ENCODE measurements at regions not wholly inside any gene's neighbourhood (a gene's known extent, or its start where the extent isn't known, plus 50 kb on each side); places are given as distances from the start of the nearest gene placed in this dataset.

DNA sequence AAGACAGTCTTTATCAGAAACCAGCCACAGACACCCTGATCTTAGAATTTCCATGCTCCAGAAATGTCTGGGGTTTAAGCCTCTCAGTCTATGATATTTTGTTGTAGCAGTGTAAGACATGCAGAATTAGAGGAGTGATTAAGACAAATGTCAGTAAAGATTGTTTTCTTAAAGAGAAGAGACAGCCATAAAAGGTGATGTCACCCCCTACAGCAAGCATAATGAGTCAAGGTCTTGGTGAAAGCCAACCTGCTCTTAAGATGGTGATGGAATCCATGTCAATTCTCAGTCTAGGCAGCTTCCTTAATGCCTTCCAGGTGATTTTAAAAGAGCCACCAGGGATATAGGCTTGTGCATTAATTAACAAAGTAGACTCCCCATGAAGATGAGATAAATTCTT is 849.9 kb upstream of the EPHA7 start:
- Histone ChIP-seq H3K27me3 (ENCODE audit: insufficient read depth, low read depth, low read length) (no peaks in the 10 kb centered on the region), H3K4me2 (ENCODE audit: low read length) (no peak overlapping the region), H3F3A (ENCODE audit: insufficient read depth, low read length, poor library complexity, severe bottlenecking) (no peaks in the 10 kb centered on the region), H3K9me2 (ENCODE audit: insufficient read depth, low read length) (no peaks in the 10 kb centered on the region), H4K20me1 (ENCODE audit: insufficient read depth) (no peaks in the 10 kb centered on the region), H3K27ac (ENCODE audit: low read length) (no peak overlapping the region), H2AFZ (ENCODE audit: low read depth, low read length) (no peak overlapping the region), H3K4me3 (ENCODE audit: low read length) (no peak overlapping the region), H3K79me2 (replicated peaks; ENCODE audit: insufficient read depth, low read length) (no peaks in the 10 kb centered on the region), H3K36me3 (ENCODE audit: insufficient read depth, low read length) (no peaks in the 10 kb centered on the region), H3K9me3 (ENCODE audit: low read length) (no peaks in the 10 kb centered on the region), H3K9ac (ENCODE audit: low read length) (no peak overlapping the region)
- TF ChIP-seq, protein P1, sequence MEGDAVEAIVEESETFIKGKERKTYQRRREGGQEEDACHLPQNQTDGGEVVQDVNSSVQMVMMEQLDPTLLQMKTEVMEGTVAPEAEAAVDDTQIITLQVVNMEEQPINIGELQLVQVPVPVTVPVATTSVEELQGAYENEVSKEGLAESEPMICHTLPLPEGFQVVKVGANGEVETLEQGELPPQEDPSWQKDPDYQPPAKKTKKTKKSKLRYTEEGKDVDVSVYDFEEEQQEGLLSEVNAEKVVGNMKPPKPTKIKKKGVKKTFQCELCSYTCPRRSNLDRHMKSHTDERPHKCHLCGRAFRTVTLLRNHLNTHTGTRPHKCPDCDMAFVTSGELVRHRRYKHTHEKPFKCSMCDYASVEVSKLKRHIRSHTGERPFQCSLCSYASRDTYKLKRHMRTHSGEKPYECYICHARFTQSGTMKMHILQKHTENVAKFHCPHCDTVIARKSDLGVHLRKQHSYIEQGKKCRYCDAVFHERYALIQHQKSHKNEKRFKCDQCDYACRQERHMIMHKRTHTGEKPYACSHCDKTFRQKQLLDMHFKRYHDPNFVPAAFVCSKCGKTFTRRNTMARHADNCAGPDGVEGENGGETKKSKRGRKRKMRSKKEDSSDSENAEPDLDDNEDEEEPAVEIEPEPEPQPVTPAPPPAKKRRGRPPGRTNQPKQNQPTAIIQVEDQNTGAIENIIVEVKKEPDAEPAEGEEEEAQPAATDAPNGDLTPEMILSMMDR (IDR thresholded peaks at IDR 0.05; ENCODE audit: poor library complexity, severe bottlenecking): no peak
- TF ChIP-seq, protein P2, sequence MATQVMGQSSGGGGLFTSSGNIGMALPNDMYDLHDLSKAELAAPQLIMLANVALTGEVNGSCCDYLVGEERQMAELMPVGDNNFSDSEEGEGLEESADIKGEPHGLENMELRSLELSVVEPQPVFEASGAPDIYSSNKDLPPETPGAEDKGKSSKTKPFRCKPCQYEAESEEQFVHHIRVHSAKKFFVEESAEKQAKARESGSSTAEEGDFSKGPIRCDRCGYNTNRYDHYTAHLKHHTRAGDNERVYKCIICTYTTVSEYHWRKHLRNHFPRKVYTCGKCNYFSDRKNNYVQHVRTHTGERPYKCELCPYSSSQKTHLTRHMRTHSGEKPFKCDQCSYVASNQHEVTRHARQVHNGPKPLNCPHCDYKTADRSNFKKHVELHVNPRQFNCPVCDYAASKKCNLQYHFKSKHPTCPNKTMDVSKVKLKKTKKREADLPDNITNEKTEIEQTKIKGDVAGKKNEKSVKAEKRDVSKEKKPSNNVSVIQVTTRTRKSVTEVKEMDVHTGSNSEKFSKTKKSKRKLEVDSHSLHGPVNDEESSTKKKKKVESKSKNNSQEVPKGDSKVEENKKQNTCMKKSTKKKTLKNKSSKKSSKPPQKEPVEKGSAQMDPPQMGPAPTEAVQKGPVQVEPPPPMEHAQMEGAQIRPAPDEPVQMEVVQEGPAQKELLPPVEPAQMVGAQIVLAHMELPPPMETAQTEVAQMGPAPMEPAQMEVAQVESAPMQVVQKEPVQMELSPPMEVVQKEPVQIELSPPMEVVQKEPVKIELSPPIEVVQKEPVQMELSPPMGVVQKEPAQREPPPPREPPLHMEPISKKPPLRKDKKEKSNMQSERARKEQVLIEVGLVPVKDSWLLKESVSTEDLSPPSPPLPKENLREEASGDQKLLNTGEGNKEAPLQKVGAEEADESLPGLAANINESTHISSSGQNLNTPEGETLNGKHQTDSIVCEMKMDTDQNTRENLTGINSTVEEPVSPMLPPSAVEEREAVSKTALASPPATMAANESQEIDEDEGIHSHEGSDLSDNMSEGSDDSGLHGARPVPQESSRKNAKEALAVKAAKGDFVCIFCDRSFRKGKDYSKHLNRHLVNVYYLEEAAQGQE (IDR thresholded peaks at IDR 0.05; ENCODE audit: borderline replicate concordance): no peak
- TF ChIP-seq POLR2AphosphoS5 (IDR thresholded peaks at IDR 0.05) (no peak), EZH2 (IDR thresholded peaks at IDR 0.05; ENCODE audit: borderline replicate concordance, insufficient read depth, low read length, poor library complexity, severe bottlenecking) (no peak), SMC3 (conservative IDR thresholded peaks at IDR 0.05; ENCODE audit: poor library complexity) (no peak), RAD21 (conservative IDR thresholded peaks at IDR 0.05) (no peak), EP300 (conservative IDR thresholded peaks at IDR 0.05; ENCODE audit: poor library complexity, severe bottlenecking) (no peak), TAF1 (IDR thresholded peaks at IDR 0.05; ENCODE audit: low read depth) (no peak), MXI1 (conservative IDR thresholded peaks at IDR 0.05; ENCODE audit: poor library complexity, severe bottlenecking) (no peak)

DNA sequence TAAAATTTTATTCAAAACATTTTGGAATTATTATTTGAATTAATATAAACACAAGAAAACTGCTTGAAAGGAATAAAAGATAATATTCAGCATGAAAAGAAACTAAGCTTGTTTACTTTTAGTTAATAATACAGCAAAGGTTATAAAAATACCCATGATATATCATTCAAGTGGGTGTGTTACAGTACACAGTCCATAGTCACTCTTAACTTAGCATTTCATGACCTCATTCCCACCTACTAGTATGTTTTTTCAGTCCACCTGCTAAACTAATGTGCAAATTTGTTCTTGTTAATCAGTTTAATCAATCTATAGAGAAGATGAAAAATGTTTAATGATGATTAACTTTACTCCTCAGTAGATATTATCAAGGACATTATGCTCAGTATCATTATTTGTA is 841.4 kb upstream of the EPHA7 start:
- Histone ChIP-seq H3K9ac (ENCODE audit: low read length) (no peak overlapping the region), H4K20me1 (ENCODE audit: insufficient read depth) (no peaks in the 10 kb centered on the region), H3K4me2 (ENCODE audit: low read length) (no peak overlapping the region), H3K27ac (ENCODE audit: low read length) (no peak overlapping the region), H3K27me3 (ENCODE audit: insufficient read depth, low read depth, low read length) (no peaks in the 10 kb centered on the region), H2AFZ (ENCODE audit: low read depth, low read length) (no peak overlapping the region), H3K9me3 (ENCODE audit: low read length) (no peaks in the 10 kb centered on the region), H3F3A (ENCODE audit: insufficient read depth, low read length, poor library complexity, severe bottlenecking) (no peaks in the 10 kb centered on the region), H3K4me3 (ENCODE audit: low read length) (no peak overlapping the region), H3K36me3 (ENCODE audit: insufficient read depth, low read length) (no peaks in the 10 kb centered on the region), H3K9me2 (ENCODE audit: insufficient read depth, low read length) (no peaks in the 10 kb centered on the region), H3K79me2 (replicated peaks; ENCODE audit: insufficient read depth, low read length) (no peaks in the 10 kb centered on the region)
- TF ChIP-seq MXI1 (conservative IDR thresholded peaks at IDR 0.05; ENCODE audit: poor library complexity, severe bottlenecking) (no peak), EZH2 (IDR thresholded peaks at IDR 0.05; ENCODE audit: borderline replicate concordance, insufficient read depth, low read length, poor library complexity, severe bottlenecking) (no peak), POLR2AphosphoS5 (IDR thresholded peaks at IDR 0.05) (no peak), RAD21 (conservative IDR thresholded peaks at IDR 0.05) (no peak), EP300 (conservative IDR thresholded peaks at IDR 0.05; ENCODE audit: poor library complexity, severe bottlenecking) (no peak)
- TF ChIP-seq, protein P1 (IDR thresholded peaks at IDR 0.05; ENCODE audit: poor library complexity, severe bottlenecking): no peak
- TF ChIP-seq, protein P2 (IDR thresholded peaks at IDR 0.05; ENCODE audit: borderline replicate concordance): no peak

Data from neural cell (in vitro differentiated cells).